Endothelial cell (in vitro differentiated cells): ENCODE measurements at regions not wholly inside any gene's neighbourhood (a gene's known extent, or its start where the extent isn't known, plus 50 kb on each side); places are given as distances from the start of the nearest gene placed in this dataset.

Source experiments
- DNase-seq: peaks from one replicate; pipeline ENCODE4 v3.0.0; 2021; ENCODE audit warnings: low spot score
- H3K27ac Mint-ChIP-seq: one replicate; pipeline ENCODE4 v1.8.0; 2021; ENCODE audit warnings: mixed read lengths, inconsistent platforms; ENCODE audit not compliant: unreplicated experiment
- H3K27me3 Mint-ChIP-seq: one replicate; pipeline ENCODE4 v1.8.0; 2021; ENCODE audit warnings: mild to moderate bottlenecking, moderate library complexity, mixed read lengths, inconsistent platforms; ENCODE audit not compliant: unreplicated experiment
- H3K36me3 Mint-ChIP-seq: one replicate; pipeline ENCODE4 v1.8.0; 2021; ENCODE audit warnings: mild to moderate bottlenecking, low read depth, mixed read lengths, inconsistent platforms; ENCODE audit not compliant: unreplicated experiment
- H3K4me1 Mint-ChIP-seq: one replicate; pipeline ENCODE4 v1.8.0; 2021; ENCODE audit warnings: mild to moderate bottlenecking, mixed read lengths, inconsistent platforms; ENCODE audit not compliant: unreplicated experiment
- H3K4me3 Mint-ChIP-seq: one replicate; pipeline ENCODE4 v1.8.0; 2021; ENCODE audit warnings: mild to moderate bottlenecking, mixed read lengths, inconsistent platforms; ENCODE audit not compliant: unreplicated experiment
- H3K9me3 Mint-ChIP-seq: one replicate; pipeline ENCODE4 v1.8.0; 2021; ENCODE audit warnings: mixed read lengths, inconsistent platforms; ENCODE audit not compliant: unreplicated experiment
- TF ChIP-seq, protein P1 (sequence below): fragments of 200-600 bp; sonication (generic); IDR thresholded peaks from one replicate; pipeline ENCODE4 v1.5.0; 2021; ENCODE audit warnings: antibody characterized with exemption; ENCODE audit not compliant: unreplicated experiment

DNA sequence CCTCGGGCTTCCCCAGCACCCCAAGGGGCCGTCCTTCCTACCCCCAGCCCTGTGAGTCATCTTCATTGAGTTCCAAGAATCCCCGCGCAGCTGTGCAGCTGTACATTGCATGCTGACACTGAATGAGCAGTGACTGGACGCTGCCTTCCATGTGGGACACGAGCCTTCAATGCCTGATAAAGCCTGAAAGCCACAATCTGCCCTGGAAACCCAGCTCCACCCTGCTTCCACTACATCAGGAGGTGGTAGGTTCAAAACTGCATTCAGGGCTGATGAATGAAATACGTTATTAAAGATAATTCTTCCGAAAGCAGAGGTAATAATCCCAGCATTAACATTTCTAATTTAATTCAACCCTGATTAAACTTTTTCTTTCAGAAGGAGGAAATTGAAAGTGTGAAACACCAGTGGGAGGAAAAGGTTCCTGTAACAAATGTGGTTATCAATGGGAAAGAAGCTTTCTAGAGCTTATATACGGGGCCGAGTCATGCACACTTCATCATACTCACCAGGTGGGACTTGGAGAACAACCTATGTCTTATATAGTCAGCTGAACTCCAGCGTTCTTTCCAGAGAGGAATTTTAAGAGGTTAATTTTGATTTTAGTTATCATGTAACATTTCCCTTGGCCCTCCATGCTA lies 360.1 kb downstream of the LPIN1 start:
- TF ChIP-seq, protein P1, sequence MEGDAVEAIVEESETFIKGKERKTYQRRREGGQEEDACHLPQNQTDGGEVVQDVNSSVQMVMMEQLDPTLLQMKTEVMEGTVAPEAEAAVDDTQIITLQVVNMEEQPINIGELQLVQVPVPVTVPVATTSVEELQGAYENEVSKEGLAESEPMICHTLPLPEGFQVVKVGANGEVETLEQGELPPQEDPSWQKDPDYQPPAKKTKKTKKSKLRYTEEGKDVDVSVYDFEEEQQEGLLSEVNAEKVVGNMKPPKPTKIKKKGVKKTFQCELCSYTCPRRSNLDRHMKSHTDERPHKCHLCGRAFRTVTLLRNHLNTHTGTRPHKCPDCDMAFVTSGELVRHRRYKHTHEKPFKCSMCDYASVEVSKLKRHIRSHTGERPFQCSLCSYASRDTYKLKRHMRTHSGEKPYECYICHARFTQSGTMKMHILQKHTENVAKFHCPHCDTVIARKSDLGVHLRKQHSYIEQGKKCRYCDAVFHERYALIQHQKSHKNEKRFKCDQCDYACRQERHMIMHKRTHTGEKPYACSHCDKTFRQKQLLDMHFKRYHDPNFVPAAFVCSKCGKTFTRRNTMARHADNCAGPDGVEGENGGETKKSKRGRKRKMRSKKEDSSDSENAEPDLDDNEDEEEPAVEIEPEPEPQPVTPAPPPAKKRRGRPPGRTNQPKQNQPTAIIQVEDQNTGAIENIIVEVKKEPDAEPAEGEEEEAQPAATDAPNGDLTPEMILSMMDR, result no peak
- no peak for DNase-seq
- peaks cover 2% of the 10 kb centered on the region for H3K27me3 Mint-ChIP-seq
- no peaks in the 10 kb centered on the region for H3K4me1 Mint-ChIP-seq
- H3K27ac Mint-ChIP-seq, result no peak overlapping the region
- H3K4me3 Mint-ChIP-seq, result no peak overlapping the region
- H3K36me3 Mint-ChIP-seq, result no peaks in the 10 kb centered on the region
- no peaks in the 10 kb centered on the region for H3K9me3 Mint-ChIP-seq

DNA sequence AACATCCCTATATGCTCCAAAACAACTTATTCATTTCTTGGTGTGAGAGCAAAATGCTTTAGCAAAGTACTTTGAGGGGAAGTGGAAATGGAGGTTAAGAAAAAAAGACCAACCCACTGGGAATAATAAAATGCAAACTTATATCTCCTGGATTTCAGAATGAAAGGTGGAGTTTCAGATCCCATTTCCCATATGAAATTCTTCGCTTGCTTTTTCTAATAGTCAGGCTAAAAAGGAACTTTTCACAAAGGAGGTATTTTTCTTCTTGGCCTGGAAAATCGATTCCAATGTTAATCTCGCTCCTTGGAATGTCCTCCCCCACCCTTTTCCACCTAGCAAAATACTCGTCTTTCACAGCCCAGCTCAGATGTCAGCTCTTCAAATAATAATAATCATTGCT lies 360.9 kb downstream of the LPIN1 start:
- H3K27me3 Mint-ChIP-seq, result no peaks in the 10 kb centered on the region
- no peak overlapping the region for H3K4me3 Mint-ChIP-seq
- no peaks in the 10 kb centered on the region for H3K4me1 Mint-ChIP-seq
- H3K36me3 Mint-ChIP-seq, result no peaks in the 10 kb centered on the region
- H3K27ac Mint-ChIP-seq, result no peak overlapping the region
- DNase-seq, result no peak
- TF ChIP-seq, protein P1, result no peak
- no peaks in the 10 kb centered on the region for H3K9me3 Mint-ChIP-seq

DNA sequence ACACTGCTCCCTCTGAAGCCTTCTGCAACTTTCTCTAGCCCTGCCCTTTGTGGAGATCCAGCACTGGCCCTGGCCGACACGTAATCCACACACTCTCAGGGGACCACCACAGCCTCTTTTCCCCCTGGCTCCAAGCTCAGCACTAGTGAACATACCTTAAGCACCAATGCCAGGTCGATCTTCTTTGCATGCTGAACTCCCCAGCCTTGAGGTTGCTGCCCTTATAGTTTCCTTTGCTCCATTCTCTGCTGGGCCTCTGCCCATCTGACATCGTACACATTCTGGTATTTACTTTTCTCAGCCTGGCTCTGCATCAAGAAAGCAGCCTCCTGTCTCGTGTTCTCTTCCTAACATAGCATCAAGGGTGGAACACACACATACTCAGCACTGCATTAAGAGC lies 361.5 kb downstream of the LPIN1 start:
- no peak for DNase-seq
- peaks cover under 1% of the 10 kb centered on the region for H3K27me3 Mint-ChIP-seq
- H3K4me3 Mint-ChIP-seq, result no peak overlapping the region
- H3K27ac Mint-ChIP-seq, result no peak overlapping the region
- H3K9me3 Mint-ChIP-seq, result no peaks in the 10 kb centered on the region
- no peaks in the 10 kb centered on the region for H3K4me1 Mint-ChIP-seq
- H3K36me3 Mint-ChIP-seq, result no peaks in the 10 kb centered on the region
- TF ChIP-seq, protein P1, result no peak

DNA sequence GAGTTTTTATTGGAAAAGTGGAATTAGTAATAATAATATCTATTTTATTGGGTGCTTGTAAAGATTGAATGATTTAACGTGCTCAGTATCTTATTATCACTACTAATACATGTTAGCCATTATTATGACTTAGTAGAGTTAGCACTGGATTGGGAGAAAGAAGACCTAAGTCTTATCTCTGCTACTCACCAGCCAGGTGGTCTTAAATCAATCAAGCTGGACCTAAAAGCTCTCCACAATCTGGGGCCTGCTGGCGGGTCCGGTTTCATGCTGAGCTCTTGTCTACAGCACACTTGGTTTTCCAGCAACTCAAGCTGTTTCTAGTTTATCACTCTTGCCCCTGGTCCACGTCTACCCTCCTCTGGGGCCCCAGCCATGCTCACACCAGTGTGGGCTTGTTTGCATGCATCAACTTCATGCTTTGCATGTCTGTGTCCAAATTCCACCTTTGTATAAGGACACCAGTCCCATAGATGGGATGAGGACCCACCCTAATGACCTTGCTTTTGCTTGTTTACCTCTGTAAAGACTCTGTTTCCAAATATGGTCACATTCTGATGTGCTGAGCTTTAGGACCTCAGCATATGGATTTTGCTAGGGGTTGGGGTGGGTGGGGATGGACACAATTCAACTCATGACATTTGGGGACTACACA lies 363.1 kb downstream of the LPIN1 start:
- H3K27ac Mint-ChIP-seq, result no peak overlapping the region
- TF ChIP-seq, protein P1, result no peak
- no peak overlapping the region for H3K4me3 Mint-ChIP-seq
- no peaks in the 10 kb centered on the region for H3K36me3 Mint-ChIP-seq
- H3K4me1 Mint-ChIP-seq, result no peaks in the 10 kb centered on the region
- peaks cover 2% of the 10 kb centered on the region for H3K27me3 Mint-ChIP-seq
- H3K9me3 Mint-ChIP-seq, result no peaks in the 10 kb centered on the region
- DNase-seq, result no peak

DNA sequence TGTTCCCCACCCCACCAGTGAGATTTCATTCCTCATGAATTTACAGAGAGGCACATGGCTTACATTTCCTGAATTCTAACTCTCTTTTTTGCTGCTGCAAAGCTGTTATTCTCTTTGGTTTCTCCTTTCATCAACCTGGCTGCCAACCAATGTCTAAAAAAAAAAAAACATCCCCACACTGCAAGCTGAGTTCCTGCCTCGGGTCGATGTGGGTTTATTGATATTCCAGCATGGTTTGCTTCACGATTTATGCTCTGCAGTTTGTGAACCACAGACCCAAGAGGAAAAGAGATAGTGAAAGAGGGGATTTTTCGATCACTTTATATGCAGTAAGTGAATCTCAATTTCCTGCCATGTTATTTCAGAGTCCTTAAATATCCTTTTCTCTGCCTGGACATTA lies 363.6 kb downstream of the LPIN1 start:
- H3K27me3 Mint-ChIP-seq, result peaks cover 2% of the 10 kb centered on the region
- no peak for DNase-seq
- H3K36me3 Mint-ChIP-seq, result no peaks in the 10 kb centered on the region
- TF ChIP-seq, protein P1, result no peak
- no peaks in the 10 kb centered on the region for H3K9me3 Mint-ChIP-seq
- H3K4me1 Mint-ChIP-seq, result no peaks in the 10 kb centered on the region
- H3K27ac Mint-ChIP-seq, result no peak overlapping the region
- no peak overlapping the region for H3K4me3 Mint-ChIP-seq
